ENCODE measurements at regions not wholly inside any gene's neighbourhood (a gene's known extent, or its start where the extent isn't known, plus 50 kb on each side); places are given as distances from the start of the nearest gene placed in this dataset.
A peak's percentile ranks its signal among the peaks of the same experiment; 100 is the strongest.

- Histone ChIP-seq H3K4me1 (ENCODE audit: insufficient read depth, low read length) (peaks cover 42% of the 10 kb centered on the region), H3K27ac (ENCODE audit: low read length) (no peak overlapping the region), H3K4me3 (ENCODE audit: low read length) (no peak overlapping the region), H4K20me1 (ENCODE audit: low read length) (no peaks in the 10 kb centered on the region), H3K36me3 (ENCODE audit: low read depth, low read length) (no peaks in the 10 kb centered on the region), H3K4me2 (ENCODE audit: low read length) (no peak overlapping the region), H3K9ac (ENCODE audit: low read length) (no peak overlapping the region), H3F3A (ENCODE audit: low read length, unreplicated experiment) (no peaks in the 10 kb centered on the region), H2AFZ (ENCODE audit: low read length) (no peak overlapping the region), H3K79me2 (ENCODE audit: low read length) (no peaks in the 10 kb centered on the region), H3K27me3 (ENCODE audit: low read length) (no peaks in the 10 kb centered on the region), H3K9me3 (ENCODE audit: low read length) (no peaks in the 10 kb centered on the region), H3K9me2 (replicated peaks; ENCODE audit: low read length) (no peaks in the 10 kb centered on the region)
- POLR2A ChIA-PET (ENCODE audit: unreplicated experiment), result no interaction called here
- CTCF ChIA-PET, result no interaction called here
- TF ChIP-seq EZH2phosphoT487 (IDR thresholded peaks at IDR 0.05; ENCODE audit: borderline replicate concordance, low read length), result no peak
- no peak for TF ChIP-seq CTCF (conservative IDR thresholded peaks at IDR 0.05; ENCODE audit: low read depth, low read length)
- ATAC-seq (no peak), DNase-seq (no peak)
- intact Hi-C loops (cut with micrococcal nuclease), result loop anchor here (10.0 kb wide), 4 partner anchors 233 to 627 kb away; no protein-coding TSS in a partner anchor
- BruUV-seq (replicated peaks), result no TSS peak
These were observed 295.4 kb upstream of the ZNF608 start for GRCh38 chr5:125041798-125042197.

DNA sequence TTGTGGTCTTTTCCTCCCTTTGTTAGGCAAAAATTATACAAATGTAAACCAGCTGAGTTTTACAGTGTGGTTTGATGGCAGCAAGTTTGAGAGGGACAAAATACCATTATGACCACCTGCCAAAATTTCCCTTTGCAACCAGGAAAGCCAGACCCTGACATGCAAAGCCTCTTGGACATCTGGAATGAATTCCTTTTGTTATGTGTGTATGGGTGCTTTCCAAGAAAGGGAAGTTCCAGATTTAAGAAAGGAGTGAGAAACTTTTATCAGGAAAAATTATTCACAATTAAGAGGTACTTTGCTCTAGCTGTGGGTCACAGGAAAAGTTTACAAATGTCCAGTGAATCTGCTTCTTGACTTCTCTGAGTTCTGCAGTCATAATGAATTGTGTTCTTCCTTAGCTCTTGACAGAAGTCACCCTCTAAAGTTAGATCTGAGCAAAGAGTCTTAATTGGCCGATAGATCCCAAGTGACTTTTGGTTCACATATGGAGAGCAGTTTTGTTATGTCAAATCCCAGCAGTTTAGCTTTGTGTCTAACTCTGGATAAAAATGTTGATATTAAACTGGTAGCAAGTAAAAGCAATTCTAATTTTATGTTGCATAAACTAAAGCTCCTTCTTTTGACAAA, 295.9 kb upstream of the ZNF608 start:
- no peak for ATAC-seq
- BruUV-seq (replicated peaks), result no TSS peak
- DNase-seq, result no peak
- Histone ChIP-seq H3K9me2 (replicated peaks; ENCODE audit: low read length) (no peaks in the 10 kb centered on the region), H3K4me2 (ENCODE audit: low read length) (no peak overlapping the region), H3K27me3 (ENCODE audit: low read length) (no peaks in the 10 kb centered on the region), H3F3A (ENCODE audit: low read length, unreplicated experiment) (no peaks in the 10 kb centered on the region), H2AFZ (ENCODE audit: low read length) (no peak overlapping the region), H3K36me3 (ENCODE audit: low read depth, low read length) (no peaks in the 10 kb centered on the region), H3K9ac (ENCODE audit: low read length) (no peak overlapping the region), H3K27ac (ENCODE audit: low read length) (no peak overlapping the region), H4K20me1 (ENCODE audit: low read length) (no peaks in the 10 kb centered on the region), H3K79me2 (ENCODE audit: low read length) (no peaks in the 10 kb centered on the region), H3K9me3 (ENCODE audit: low read length) (no peaks in the 10 kb centered on the region), H3K4me3 (ENCODE audit: low read length) (no peak overlapping the region), H3K4me1 (ENCODE audit: insufficient read depth, low read length) (peaks cover 48% of the 10 kb centered on the region)
- ChIA-PET POLR2A (ENCODE audit: unreplicated experiment) (no interaction called here), CTCF (no interaction called here)
- TF ChIP-seq CTCF (conservative IDR thresholded peaks at IDR 0.05; ENCODE audit: low read depth, low read length), result no peak
- no peak for TF ChIP-seq EZH2 (IDR thresholded peaks at IDR 0.05; ENCODE audit: low read length, unreplicated experiment)
- TF ChIP-seq EZH2phosphoT487 (IDR thresholded peaks at IDR 0.05; ENCODE audit: borderline replicate concordance, low read length), result no peak
- intact Hi-C loops (cut with micrococcal nuclease), result loop anchor here (10.0 kb wide), 4 partner anchors 232 to 628 kb away; no protein-coding TSS in a partner anchor

DNA sequence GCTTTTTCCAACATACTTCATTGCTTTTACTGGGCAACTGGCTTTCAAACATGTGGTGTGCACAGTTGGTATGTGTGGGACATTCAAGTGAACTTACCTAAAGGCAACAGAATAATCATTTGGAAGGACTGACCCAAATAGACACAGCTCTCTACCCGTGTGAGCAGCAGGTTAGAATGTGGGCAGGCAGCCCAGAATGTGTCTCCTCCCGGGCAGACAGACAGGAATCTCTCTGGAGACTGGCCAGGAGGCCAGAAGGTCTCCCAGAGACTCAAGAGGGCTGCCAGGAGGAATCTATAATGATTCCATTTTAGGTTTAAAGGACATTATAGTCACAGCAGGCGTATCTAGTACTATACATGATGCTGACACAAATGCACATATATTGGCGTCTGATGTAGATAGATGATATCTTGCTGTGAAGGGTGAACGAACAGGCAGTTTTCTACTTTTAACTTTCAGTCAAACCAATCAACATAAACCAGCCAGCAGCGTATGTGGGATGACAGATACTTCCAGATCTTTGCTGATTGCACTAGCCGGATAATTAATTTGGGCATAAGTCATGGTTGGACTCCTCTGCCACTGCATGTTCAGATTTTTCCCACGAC, 297.4 kb upstream of the ZNF608 start:
- intact Hi-C loops (cut with micrococcal nuclease), result loop anchor here (2.0 to 10.0 kb wide), 5 partner anchors 231 to 629 kb away; partner anchors contain the start of gene ZNF608

More for the DNA sequence above, 297.4 kb upstream of the ZNF608 start:
- no peaks in the 10 kb centered on the region for H3K27me3 ChIP-seq (ENCODE audit: low read length)
- no peak overlapping the region for H2AFZ ChIP-seq (ENCODE audit: low read length)
- no peaks in the 10 kb centered on the region for H3K79me2 ChIP-seq (ENCODE audit: low read length)
- no peak overlapping the region for H3K4me3 ChIP-seq (ENCODE audit: low read length)
- H3K9me3 ChIP-seq (ENCODE audit: low read length), result no peaks in the 10 kb centered on the region
- ATAC-seq (peak; percentile 58), DNase-seq (peak; percentile 92)
- H3K9me2 ChIP-seq (replicated peaks; ENCODE audit: low read length), result no peaks in the 10 kb centered on the region
- TF ChIP-seq EZH2 (IDR thresholded peaks at IDR 0.05; ENCODE audit: low read length, unreplicated experiment) (no peak), CTCF (conservative IDR thresholded peaks at IDR 0.05; ENCODE audit: low read depth, low read length) (no peak), EZH2phosphoT487 (IDR thresholded peaks at IDR 0.05; ENCODE audit: borderline replicate concordance, low read length) (no peak)
- no TSS peak for BruUV-seq (replicated peaks)
- no peaks in the 10 kb centered on the region for H3K36me3 ChIP-seq (ENCODE audit: low read depth, low read length)
- ChIA-PET CTCF (interaction anchor here (0.5 to 0.6 kb wide), 2 partner anchors 12 to 455 kb away, joined by 3 to 4 read pairs; no protein-coding TSS in a partner anchor), POLR2A (ENCODE audit: unreplicated experiment) (interaction anchor here (0.6 to 0.7 kb wide), 2 partner anchors 66 to 146 kb away, joined by 3 read pairs; no protein-coding TSS in a partner anchor)
- no peaks in the 10 kb centered on the region for H4K20me1 ChIP-seq (ENCODE audit: low read length)
- H3K9ac ChIP-seq (ENCODE audit: low read length), result no peak overlapping the region; the same call in 1 of the 2 replicates
- peak overlapping the region; percentile 74 for H3K27ac ChIP-seq (ENCODE audit: low read length)
- H3K4me2 ChIP-seq (ENCODE audit: low read length), result peak overlapping the region; percentile 46
- peaks cover 50% of the 10 kb centered on the region for H3K4me1 ChIP-seq (ENCODE audit: insufficient read depth, low read length)
- H3F3A ChIP-seq (ENCODE audit: low read length, unreplicated experiment), result no peaks in the 10 kb centered on the region
